NCI-H2081 (cell line): ENCODE measurements at regions not wholly inside any gene's neighbourhood (a gene's known extent, or its start where the extent isn't known, plus 50 kb on each side); places are given as distances from the start of the nearest gene placed in this dataset.
"Not testable (repeated sequence)": the region's sequence is repeated elsewhere in the genome, so short reads cannot be mapped to it uniquely, and the experiment has no call there.

ENCODE experiments used
- DNase-seq, 2 experiments: peaks; one replicate each; lab custom pipeline; 2025; lab: John Stamatoyannopoulos, UW

GRCh38 chr3:197407053-197407452, 108.6 kb upstream of the DLG1 start:
- DNase-seq, result no peak

GRCh38 chr3:197406266-197406665, 107.9 kb upstream of the DLG1 start:
- no peak for DNase-seq

- DNase-seq, result no peak
Observed at GRCh38 chr3:197404754-197405153, 106.3 kb upstream of the DLG1 start.

DNA sequence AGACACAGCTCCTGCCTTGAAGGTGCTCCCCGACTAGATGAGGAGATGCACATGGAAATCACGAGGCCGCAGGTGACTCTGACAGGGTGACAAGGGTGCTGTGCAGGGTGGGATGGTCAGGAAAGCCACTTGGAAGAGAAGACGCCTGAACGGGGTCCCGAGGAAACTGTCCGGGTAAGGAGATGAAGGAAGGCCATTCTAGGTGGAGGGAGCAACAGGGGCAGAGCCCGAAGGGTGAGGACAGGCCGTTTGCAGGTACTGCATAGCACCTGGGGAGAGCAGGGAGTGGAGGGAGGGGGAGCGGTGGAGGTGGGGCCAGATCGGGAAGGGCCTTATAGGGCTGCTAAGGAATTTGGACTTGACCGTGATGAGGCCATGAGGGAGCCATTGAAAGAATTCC, 105.6 kb upstream of the DLG1 start:
- no peak for DNase-seq

DNA sequence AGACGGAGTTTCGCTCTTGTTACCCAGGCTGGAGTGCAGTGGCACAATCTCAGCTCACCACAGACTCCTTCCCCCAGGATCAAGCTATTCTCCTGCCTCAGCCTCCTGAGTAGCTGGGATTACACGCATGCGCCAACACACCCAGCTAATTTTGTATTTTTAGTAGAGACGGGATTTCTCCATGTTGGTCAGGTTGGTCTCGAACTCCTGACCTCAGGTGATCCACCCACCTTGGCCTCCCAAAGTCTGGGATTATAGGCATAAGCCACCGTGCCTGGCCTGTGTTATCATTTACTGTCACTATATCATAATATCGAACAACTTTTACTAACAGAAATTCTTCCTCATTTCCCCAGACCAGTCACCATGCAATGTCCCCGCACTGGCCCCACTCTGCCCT, 104.0 kb upstream of the DLG1 start:
- not testable (repeated sequence) for DNase-seq

GRCh38 chr3:197399486-197399885, 101.1 kb upstream of the DLG1 start:
- no peak for DNase-seq

DNA sequence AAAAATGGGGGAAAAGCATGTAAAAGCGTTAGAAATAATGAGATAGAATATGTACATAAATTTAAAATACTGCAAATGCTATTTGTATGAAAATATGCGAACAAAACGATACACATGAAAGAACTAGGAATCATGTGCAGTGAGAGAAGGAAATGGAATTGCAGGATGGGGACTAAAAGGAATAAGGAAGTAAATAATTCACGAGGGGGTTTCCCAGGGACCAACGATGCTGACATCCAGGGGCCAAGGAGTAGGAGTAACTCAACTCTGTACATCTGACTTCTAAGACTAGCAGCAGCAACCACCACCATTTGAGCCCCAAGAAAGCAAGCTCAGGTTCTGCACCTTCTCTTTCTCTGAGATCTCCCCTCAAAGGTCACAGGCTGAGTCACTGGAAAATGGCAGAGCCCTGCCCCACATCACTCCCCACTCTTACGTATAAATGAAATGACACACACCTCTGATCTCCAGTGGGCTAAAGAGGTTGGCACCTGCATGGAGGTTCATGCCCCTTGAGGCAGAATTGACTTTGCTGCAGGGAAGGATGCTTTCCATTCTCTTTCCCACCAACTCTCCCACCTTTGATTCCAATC, 100.0 kb upstream of the DLG1 start:
- no peak for DNase-seq

- DNase-seq, result no peak
Observed at GRCh38 chr3:197397838-197398237, 99.4 kb upstream of the DLG1 start.

GRCh38 chr3:197394464-197395321, 96.3 kb upstream of the DLG1 start:
- no peak for DNase-seq

DNA sequence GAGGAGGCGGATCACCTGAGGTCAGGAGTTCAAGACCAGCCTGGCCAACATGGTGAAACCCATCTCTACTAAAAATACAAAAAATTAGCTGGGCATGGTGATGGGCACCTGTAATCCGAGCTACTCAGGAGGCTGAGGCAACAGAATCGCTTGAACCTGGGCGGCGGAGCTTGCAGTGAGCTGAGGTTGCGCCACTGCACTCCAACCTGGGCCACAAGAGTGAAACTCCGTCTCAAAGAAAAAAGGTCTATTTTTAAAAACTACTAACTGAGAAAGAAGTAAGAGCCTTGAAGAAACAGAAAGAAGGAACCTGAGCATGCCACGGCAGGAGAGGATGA, 95.7 kb upstream of the DLG1 start:
- not testable (repeated sequence) for DNase-seq

- DNase-seq, result no peak
Observed at GRCh38 chr3:197393711-197394110, 95.3 kb upstream of the DLG1 start.

DNA sequence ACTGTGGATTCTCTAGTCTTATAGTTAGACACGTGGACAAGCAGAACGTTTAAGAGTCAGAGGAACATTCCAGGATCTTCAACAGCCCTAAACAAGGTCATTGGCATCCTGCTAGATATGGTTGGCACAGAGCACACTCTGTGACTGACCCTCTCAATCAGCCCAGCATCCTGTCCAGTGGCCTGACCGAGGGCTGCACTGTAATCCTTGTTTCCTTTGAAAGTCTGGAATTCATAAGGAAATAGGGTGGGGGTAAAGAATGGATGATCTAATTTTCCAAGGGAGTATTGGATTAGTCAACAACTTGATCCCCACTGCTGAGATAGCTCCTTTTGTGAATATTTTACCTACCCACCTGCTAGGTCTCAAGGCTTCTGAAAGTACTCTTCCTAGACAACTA, 94.5 kb upstream of the DLG1 start:
- DNase-seq, result no peak

GRCh38 chr3:197381371-197381770, 83.0 kb upstream of the DLG1 start:
- DNase-seq, result no peak

DNA sequence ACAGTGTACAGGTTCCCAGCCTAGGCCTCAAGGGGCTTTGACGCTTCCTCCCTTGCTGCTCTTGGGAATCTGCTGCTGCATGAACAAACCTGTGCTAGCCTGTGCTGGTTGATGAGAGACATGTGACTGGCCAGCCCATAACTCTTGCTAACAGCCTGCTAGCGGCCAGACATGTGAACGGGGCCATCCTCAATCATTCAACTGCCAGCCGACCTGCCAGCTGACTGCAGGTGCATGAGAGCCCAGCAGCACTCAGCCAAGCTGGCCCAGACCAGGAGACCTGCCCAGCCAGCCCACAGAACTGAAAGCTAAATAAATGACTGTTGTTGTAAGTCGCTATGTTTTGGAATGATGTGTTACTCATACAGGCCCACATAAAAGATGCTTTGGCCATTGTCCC, 82.4 kb upstream of the DLG1 start:
- no peak for DNase-seq

DNA sequence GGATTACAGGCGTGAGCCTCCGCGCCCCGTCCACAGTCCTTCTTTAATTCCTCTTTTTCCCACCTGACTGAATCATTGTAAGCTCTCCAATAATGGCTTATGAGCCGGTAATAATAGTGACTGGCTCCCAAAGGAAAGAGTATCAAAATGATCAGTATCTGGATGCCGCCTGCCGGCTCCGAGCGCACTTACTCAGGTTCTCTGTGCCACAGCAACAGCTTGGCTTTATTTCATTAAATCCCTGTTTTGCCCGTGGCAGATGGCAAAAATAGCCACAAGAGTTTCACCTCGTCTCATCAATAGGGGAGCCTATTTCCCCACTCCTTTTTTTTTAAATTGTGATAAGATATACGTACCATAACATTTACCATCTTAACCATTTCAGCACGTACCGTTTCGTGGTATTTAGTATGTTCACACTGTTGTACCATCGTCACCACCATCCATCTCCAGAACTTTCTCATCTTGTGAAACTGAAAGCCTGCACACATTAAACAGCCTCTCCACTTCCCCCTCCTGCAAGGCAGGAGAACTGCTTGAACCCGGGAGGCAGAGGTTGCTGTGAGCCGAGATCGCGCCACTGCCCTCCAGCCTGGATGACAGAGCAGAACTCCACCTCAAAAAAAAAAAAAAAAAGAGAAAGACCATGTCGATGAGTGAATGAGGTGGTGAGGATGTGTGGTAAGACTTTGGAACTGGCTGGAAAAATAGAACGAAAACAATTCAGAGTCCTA, 80.7 kb upstream of the DLG1 start:
- DNase-seq, result no peak

DNA sequence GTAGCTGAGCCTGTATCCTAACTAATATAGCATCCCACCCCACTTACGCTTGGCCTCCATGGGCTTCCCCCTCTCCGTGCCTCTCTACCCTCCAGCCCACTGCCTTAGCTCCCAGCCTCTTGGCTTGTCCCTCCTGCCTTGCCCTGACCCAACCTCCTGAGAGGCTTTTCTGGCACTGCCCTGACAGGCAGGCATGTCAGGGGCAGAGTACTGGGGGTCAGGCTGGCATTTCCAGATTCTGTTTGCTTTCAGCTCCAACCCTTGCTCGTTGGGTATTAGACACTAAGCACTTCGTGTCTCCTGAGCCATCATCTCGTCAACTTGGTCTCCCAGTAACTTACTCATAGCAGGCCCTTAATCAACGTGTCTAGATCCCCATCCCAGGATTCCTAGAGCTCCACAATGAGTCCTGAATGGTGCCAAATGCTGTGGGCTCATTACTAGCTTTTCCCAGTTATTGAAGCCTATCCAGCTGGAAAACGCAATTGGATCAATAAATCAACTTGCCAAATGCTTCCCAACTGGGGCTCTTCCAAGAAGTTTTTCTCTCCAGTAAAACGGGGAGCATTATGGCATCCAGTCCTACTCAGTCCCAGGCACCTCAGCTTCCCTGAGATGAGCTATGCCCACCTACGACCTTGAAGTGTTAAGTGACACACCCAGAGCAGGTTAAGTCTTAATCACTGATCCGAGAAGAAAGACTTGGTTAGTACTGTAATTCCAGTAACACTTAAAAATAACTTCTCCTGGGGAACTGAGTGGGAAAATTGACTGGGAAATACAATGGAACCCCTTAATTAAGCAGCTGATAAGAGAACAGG, 78.5 kb upstream of the DLG1 start:
- DNase-seq, result no peak

GRCh38 chr3:197376020-197376419, 77.6 kb upstream of the DLG1 start:
- DNase-seq, result no peak

GRCh38 chr3:197375001-197375441, 76.6 kb upstream of the DLG1 start:
- no peak for DNase-seq

- DNase-seq, result no peak
Observed at GRCh38 chr3:197373096-197373495, 74.7 kb upstream of the DLG1 start.

DNA sequence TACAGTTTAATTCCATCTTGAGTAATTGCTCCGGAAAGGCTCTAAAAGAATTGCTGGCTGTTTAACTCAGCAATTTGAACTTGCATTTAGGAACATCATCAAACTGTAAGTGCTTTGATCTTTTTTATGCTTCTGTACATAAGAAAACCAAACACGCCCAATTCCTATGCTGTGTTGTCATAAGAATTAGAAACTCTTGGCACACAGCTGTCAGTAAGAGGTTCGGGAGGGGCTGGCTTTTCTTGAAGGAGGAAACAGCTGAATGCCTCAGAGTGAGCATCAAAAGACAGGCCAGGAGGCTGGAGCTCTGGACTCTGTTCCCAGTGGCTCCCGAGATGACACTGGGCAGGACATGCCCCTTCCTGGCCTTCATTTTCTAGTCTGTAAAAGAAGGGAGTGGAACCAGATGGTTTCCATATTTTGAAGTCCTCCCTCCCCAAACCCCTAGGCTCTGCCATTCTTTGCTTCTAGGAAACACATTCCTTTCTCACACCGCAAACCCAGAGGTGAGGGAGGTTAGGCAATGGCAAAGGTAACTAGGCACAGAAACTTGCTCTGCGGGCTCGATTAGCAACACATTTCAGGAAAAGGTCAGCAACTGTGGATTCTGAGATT, 73.7 kb upstream of the DLG1 start:
- DNase-seq, result no peak

- DNase-seq, result no peak
Observed at GRCh38 chr3:197371591-197372046, 73.2 kb upstream of the DLG1 start.

DNA sequence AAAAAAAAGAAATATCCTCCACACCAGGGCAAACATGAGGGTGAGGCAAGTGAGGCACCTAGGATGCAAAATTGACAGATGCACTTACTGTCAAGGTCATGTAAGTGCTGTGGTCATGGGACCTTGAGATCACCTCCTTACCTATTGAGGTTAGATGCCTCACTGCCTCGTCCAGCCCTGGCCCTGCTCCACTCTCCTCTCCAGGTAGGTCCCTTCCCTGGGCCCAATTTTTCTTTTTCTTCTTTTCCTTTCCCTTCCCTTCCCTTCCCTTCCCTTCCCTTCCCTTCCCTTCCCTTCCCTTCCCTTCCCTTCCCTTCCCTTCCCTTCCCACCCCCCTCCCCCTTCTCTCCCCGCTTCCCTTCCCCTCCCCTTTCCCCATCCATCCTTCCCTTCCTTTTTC, 71.1 kb upstream of the DLG1 start:
- no peak for DNase-seq
